K562 (cell line): ENCODE measurements at regions not wholly inside any gene's neighbourhood (a gene's known extent, or its start where the extent isn't known, plus 50 kb on each side); places are given as distances from the start of the nearest gene placed in this dataset.

ENCODE experiments used
- ATAC-seq: fragments of 200-7000 bp; cut with Tn5 transposase; 3 replicates; pipeline ENCODE4 v1.9.1; 2020; ENCODE audit warnings: moderate library complexity
- BruUV-seq: library from RNA; stranded (reverse); fragments of 400-500 nt; replicated peaks from 2 replicates; lab custom pipeline; 2021; lab: Mats Ljungman, UMichigan
- CTCF ChIA-PET: fragments of 300-600 bp; formaldehyde crosslinking; extraction: SDS; loops from one replicate; lab custom pipeline; 2021; ENCODE audit warnings: low intra/inter-chr PET ratio; lab: Yijun Ruan, JAX
- POLR2A ChIA-PET: fragments of 300-600, 350-650 bp; sonication (Branson Sonifier 250); formaldehyde crosslinking; extraction: SDS; loops from one replicate; lab custom pipeline; 2021; ENCODE audit warnings: antibody characterized with exemption, inconsistent platforms; lab: Yijun Ruan, JAX
- DNase-seq, 4 experiments: peaks; one replicate each; pipeline versions ENCODE4 v3.0.0 to v3.0.0-alpha.2; 2011 to 2018; ENCODE audit warnings: low spot score in 3 of 4, mixed read lengths in 3 of 4; ENCODE audit errors: extremely low read depth in 1 of 4
- FAIRE-seq: peaks from 2 replicates; lab custom pipeline; 2011; peaks lifted over from hg19 to GRCh38; lab: Jason Lieb, UNC
- H2AFZ ChIP-seq: 2 replicates; pipeline ENCODE4 v1.6.0; 2011; ENCODE audit warnings: low read depth, low read length, control low read depth, inconsistent platforms
- H3K27ac ChIP-seq: fragments of 200-600 bp; 3 replicates; pipeline ENCODE4 v1.8.0; 2011; ENCODE audit warnings: low read depth, mild to moderate bottlenecking, control low read depth, inconsistent platforms, low read length, moderate library complexity, mixed read lengths; ENCODE audit errors: extremely low read depth
- H3K27me3 ChIP-seq, 2 experiments: fragments of 300-600 bp in 1 of 2; 2 replicates in 1 of 2; 3 replicates in 1 of 2; pipeline versions ENCODE4 v1.6.0 to v1.8.0; 2011; ENCODE audit warnings: inconsistent platforms in 2 of 2, low read length in 2 of 2, mild to moderate bottlenecking in 1 of 2, mixed read lengths in 1 of 2, moderate library complexity in 1 of 2; ENCODE audit not compliant: control insufficient read depth in 2 of 2, insufficient read depth in 2 of 2
- H3K36me3 ChIP-seq: fragments of 300-600 bp; 3 replicates; pipeline ENCODE4 v1.8.0; 2011; ENCODE audit warnings: mild to moderate bottlenecking, low read length, inconsistent platforms; ENCODE audit not compliant: control insufficient read depth, insufficient read depth
- H3K4me1 ChIP-seq, 2 experiments: fragments of 200-600 bp in 1 of 2; replicated peaks in 1 of 2; 2 replicates in 1 of 2; 3 replicates in 1 of 2; pipeline versions ENCODE4 v1.5.1 to v1.8.0; 2011; ENCODE audit warnings: inconsistent platforms in 2 of 2, low read length in 2 of 2, mild to moderate bottlenecking in 1 of 2, mixed read lengths in 1 of 2, moderate library complexity in 1 of 2; ENCODE audit not compliant: control insufficient read depth in 2 of 2, insufficient read depth in 2 of 2
- H3K4me2 ChIP-seq: 2 replicates; pipeline ENCODE4 v1.6.1; 2011; ENCODE audit warnings: low read length, control low read depth, inconsistent platforms, mixed read lengths; ENCODE audit not compliant: insufficient read depth
- H3K4me3 ChIP-seq: fragments of 200-600 bp; sonication (generic), shearing (Covaris generic); 2 replicates; pipeline ENCODE4 v1.5.1; 2016; ENCODE audit warnings: control low read depth, inconsistent platforms
- H3K79me2 ChIP-seq: fragments of 200-600 bp; 3 replicates; pipeline ENCODE4 v1.8.0; 2011; ENCODE audit warnings: low read length, inconsistent platforms; ENCODE audit not compliant: control insufficient read depth, insufficient read depth
- H3K9ac ChIP-seq, 2 experiments: 2 replicates each; pipeline versions ENCODE4 v1.6.0 to v1.6.1; 2011; ENCODE audit warnings: low read depth in 2 of 2, low read length in 2 of 2, control low read depth in 1 of 2, inconsistent platforms in 1 of 2, mild to moderate bottlenecking in 1 of 2, mixed read lengths in 1 of 2; ENCODE audit not compliant: insufficient read depth in 1 of 2
- H3K9me1 ChIP-seq: one replicate; pipeline ENCODE4 v1.6.0; 2011; ENCODE audit warnings: inconsistent platforms, mild to moderate bottlenecking, low read length, moderate library complexity; ENCODE audit not compliant: control insufficient read depth, insufficient read depth
- H3K9me3 ChIP-seq: replicated peaks from 2 replicates; pipeline ENCODE4 v1.5.1; 2011; ENCODE audit warnings: low read depth, low read length, inconsistent platforms; ENCODE audit not compliant: control insufficient read depth, insufficient read depth
- H4K20me1 ChIP-seq: replicated peaks from 2 replicates; pipeline ENCODE4 v1.6.1; 2011; ENCODE audit warnings: low read length, inconsistent platforms, mixed read lengths; ENCODE audit not compliant: control insufficient read depth, insufficient read depth
- CBFA2T3 ChIP-seq: fragments of 450-650 bp; IDR thresholded peaks from 2 replicates; pipeline ENCODE4 v1.6.1; 2017
- ETV6 ChIP-seq, 3 experiments: fragments of 150-350 bp in 1 of 3; sonication (generic) in 1 of 3; formaldehyde crosslinking in 1 of 3; IDR thresholded peaks; 2 replicates each; pipeline versions ENCODE4 v1.6.1 to v1.8.0; 2014 to 2022; ENCODE audit warnings: borderline replicate concordance in 2 of 3, low read depth in 2 of 3, antibody characterized with exemption in 1 of 3, low read length in 1 of 3, mild to moderate bottlenecking in 1 of 3, missing genetic modification reagents in 1 of 3
- GTF2F1 ChIP-seq: IDR thresholded peaks from 2 replicates; pipeline ENCODE4 v1.6.1; 2011; ENCODE audit warnings: low read depth, low read length, improper control_type of control experiment
- LARP7 ChIP-seq: fragments of 450-650 bp; IDR thresholded peaks from 2 replicates; pipeline ENCODE4 v1.6.1; 2016
- NFIC ChIP-seq: fragments of 450-650 bp; IDR thresholded peaks from 2 replicates; pipeline ENCODE4 v1.6.1; 2017; ENCODE audit warnings: mild to moderate bottlenecking, inconsistent platforms
- NR3C1 ChIP-seq: sonication (generic); formaldehyde crosslinking; IDR thresholded peaks from 2 replicates; pipeline ENCODE4 v1.8.1; 2022; ENCODE audit warnings: missing genetic modification reagents
- PCBP2 ChIP-seq: fragments of 200-400 bp; formaldehyde crosslinking; IDR thresholded peaks from 2 replicates; pipeline ENCODE4 v1.6.1; 2018; ENCODE audit warnings: low read length, low read depth, mild to moderate bottlenecking, moderate library complexity; ENCODE audit not compliant: poor library complexity, severe bottlenecking
- STAT5B ChIP-seq: fragments of 250-450 bp; sonication (Bioruptor Pico); IDR thresholded peaks from 2 replicates; pipeline ENCODE4 v1.8.0; 2021; ENCODE audit warnings: mild to moderate bottlenecking, inconsistent platforms
- WHSC1 ChIP-seq: IDR thresholded peaks from one replicate; pipeline ENCODE4 v1.6.1; 2012; ENCODE audit warnings: low read length, control low read depth, inconsistent platforms
- ZC3H4 ChIP-seq: sonication (generic); formaldehyde crosslinking; IDR thresholded peaks from 2 replicates; pipeline ENCODE4 v1.9.0; 2021; ENCODE audit warnings: missing genetic modification reagents, borderline replicate concordance
- ZNF23 ChIP-seq: fragments of 250-450 bp; sonication (Bioruptor Pico); IDR thresholded peaks from 2 replicates; pipeline ENCODE4 v1.4.0; 2020; ENCODE audit warnings: mild to moderate bottlenecking
- WGBS: fragments of 100-300 bp; shearing (Covaris generic); methylation state at CpG from one replicate; pipeline ENCODE4 v1.1.6; 2016; ENCODE audit warnings: low coverage, mixed read lengths; ENCODE audit not compliant: insufficient coverage; ENCODE audit errors: missing lambda C conversion rate; 5-methylcytosine and 5-hydroxymethylcytosine counted together
- in situ Hi-C: fragments of 300-500 bp; cut with MboI; formaldehyde crosslinking; loops from 4 replicates; pipeline ENCODE4 v1.15.0; 2018; ENCODE audit warnings: inconsistent platforms, mixed read lengths
- intact Hi-C: fragments of 100-400 bp; cut with micrococcal nuclease; formaldehyde crosslinking; loops from 2 replicates; pipeline ENCODE4 v1.14.2; 2022
- TF ChIP-seq, protein P1 (sequence below): fragments of 250-450 bp; sonication (Bioruptor Pico); IDR thresholded peaks from 2 replicates; pipeline ENCODE4 v1.8.0; 2021; ENCODE audit warnings: moderate library complexity, mild to moderate bottlenecking, inconsistent platforms
- TF ChIP-seq, protein P2 (sequence below): sonication (generic); formaldehyde crosslinking; IDR thresholded peaks from 2 replicates; pipeline ENCODE4 v1.8.0; 2023; ENCODE audit warnings: mild to moderate bottlenecking, missing genetic modification reagents
- TF ChIP-seq, protein P3 (sequence below): IDR thresholded peaks from 2 replicates; pipeline ENCODE4 v1.6.1; 2011; ENCODE audit not compliant: insufficient read length; ENCODE audit errors: extremely low read depth

DNA sequence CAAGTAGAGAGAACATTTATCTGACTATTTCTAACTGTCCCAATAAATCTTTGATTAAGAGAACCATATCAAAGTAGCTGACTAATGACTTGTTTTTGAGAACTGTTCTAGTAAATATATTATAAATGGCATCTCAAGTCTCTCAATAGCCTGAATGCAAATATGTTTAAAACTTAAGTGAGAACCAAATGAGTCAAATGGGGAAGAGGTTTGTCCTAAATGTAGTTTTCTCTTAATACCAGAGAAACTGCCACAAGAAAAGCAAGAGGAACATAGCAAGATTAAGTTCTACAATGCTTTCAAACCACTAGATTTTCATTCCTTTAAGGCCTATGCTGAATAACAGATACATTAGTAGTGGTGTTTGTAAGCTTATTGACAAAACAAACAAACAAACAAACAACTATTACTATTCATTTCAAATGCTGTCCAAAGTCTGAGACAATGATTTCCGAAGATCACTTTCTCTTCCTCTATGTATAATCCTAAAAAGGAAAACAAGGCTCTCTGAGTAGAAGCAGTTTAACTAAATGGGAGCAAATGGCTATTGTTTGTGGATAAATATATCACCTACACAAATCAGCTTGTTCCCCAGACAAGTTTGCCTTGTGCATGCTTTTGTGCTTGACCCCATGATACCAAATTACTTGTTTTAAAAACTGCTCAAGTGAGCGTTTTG is 408.4 kb upstream of the EMCN start:
- intact Hi-C loops: no loop called here
- 4% methylated on average over 2 of the region's 2 CpGs for WGBS
- no peak for FAIRE-seq
- Histone ChIP-seq H3K9ac (no peak overlapping the region), H3K36me3 (no peaks in the 10 kb centered on the region), H3K79me2 (no peaks in the 10 kb centered on the region), H3K27me3 (no peaks in the 10 kb centered on the region), H3K4me1 (no peaks in the 10 kb centered on the region), H4K20me1 (no peaks in the 10 kb centered on the region), H3K4me3 (no peak overlapping the region), H2AFZ (no peak overlapping the region), H3K9me3 (no peaks in the 10 kb centered on the region; the same call in 1 of the 2 replicates), H3K9me1 (no peaks in the 10 kb centered on the region), H3K27ac (no peak overlapping the region), H3K4me2 (no peak overlapping the region)
- in situ Hi-C loops: no loop called here
- POLR2A ChIA-PET: no interaction called here
- no peak for ATAC-seq
- no TSS peak for BruUV-seq
- no peak for DNase-seq
- TF ChIP-seq NR3C1 (no peak), LARP7 (no peak), ETV6 (IDR thresholded peaks at IDR 0.05; ENCODE audit: borderline replicate concordance in 1 of 2, low read depth in 2 of 2, low read length in 1 of 2) (no peak), ETV6 (CRISPR knock-in tag; IDR thresholded peaks at IDR 0.05; ENCODE audit: borderline replicate concordance) (no peak), PCBP2 (no peak), ZNF23 (CRISPR knock-in tag) (no peak), WHSC1 (no peak), CBFA2T3 (no peak), GTF2F1 (no peak), STAT5B (CRISPR knock-in tag) (no peak), NFIC (no peak), ZC3H4 (no peak)
- TF ChIP-seq, protein P1, sequence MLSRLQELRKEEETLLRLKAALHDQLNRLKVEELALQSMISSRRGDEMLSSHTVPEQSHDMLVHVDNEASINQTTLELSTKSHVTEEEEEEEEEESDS: no peak
- TF ChIP-seq, protein P2, sequence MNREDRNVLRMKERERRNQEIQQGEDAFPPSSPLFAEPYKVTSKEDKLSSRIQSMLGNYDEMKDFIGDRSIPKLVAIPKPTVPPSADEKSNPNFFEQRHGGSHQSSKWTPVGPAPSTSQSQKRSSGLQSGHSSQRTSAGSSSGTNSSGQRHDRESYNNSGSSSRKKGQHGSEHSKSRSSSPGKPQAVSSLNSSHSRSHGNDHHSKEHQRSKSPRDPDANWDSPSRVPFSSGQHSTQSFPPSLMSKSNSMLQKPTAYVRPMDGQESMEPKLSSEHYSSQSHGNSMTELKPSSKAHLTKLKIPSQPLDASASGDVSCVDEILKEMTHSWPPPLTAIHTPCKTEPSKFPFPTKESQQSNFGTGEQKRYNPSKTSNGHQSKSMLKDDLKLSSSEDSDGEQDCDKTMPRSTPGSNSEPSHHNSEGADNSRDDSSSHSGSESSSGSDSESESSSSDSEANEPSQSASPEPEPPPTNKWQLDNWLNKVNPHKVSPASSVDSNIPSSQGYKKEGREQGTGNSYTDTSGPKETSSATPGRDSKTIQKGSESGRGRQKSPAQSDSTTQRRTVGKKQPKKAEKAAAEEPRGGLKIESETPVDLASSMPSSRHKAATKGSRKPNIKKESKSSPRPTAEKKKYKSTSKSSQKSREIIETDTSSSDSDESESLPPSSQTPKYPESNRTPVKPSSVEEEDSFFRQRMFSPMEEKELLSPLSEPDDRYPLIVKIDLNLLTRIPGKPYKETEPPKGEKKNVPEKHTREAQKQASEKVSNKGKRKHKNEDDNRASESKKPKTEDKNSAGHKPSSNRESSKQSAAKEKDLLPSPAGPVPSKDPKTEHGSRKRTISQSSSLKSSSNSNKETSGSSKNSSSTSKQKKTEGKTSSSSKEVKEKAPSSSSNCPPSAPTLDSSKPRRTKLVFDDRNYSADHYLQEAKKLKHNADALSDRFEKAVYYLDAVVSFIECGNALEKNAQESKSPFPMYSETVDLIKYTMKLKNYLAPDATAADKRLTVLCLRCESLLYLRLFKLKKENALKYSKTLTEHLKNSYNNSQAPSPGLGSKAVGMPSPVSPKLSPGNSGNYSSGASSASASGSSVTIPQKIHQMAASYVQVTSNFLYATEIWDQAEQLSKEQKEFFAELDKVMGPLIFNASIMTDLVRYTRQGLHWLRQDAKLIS: no peak
- TF ChIP-seq, protein P3, sequence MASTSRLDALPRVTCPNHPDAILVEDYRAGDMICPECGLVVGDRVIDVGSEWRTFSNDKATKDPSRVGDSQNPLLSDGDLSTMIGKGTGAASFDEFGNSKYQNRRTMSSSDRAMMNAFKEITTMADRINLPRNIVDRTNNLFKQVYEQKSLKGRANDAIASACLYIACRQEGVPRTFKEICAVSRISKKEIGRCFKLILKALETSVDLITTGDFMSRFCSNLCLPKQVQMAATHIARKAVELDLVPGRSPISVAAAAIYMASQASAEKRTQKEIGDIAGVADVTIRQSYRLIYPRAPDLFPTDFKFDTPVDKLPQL: no peak
- CTCF ChIA-PET: no interaction called here
